Activated naive CD8-positive, alpha-beta T cell treated with anti-CD3 and anti-CD28 coated beads, Interleukin-2, amount 10 ng/mL, durations not matched to agents 7 days and 5 days (primary cell): ENCODE measurements at regions not wholly inside any gene's neighbourhood (a gene's known extent, or its start where the extent isn't known, plus 50 kb on each side); places are given as distances from the start of the nearest gene placed in this dataset.

Source experiments
- ATAC-seq: fragments of 150-1000 bp; cut with Tn5 transposase; one replicate; pipeline ENCODE4 v1.10.0; 2021; ENCODE audit warnings: low read depth, moderate library complexity
- POLR2A ChIA-PET: fragments of 350-600 bp; sonication (Branson Sonifier 250); formaldehyde crosslinking; loops from one replicate; lab custom pipeline; 2021; ENCODE audit warnings: antibody characterized with exemption; lab: Charles Lee
- DNase-seq: peaks from one replicate; pipeline ENCODE4 v3.0.0; 2021
- H3K27ac Mint-ChIP-seq: one replicate; pipeline ENCODE4 v1.8.0; 2022; ENCODE audit warnings: mild to moderate bottlenecking, mixed read lengths
- H3K27me3 Mint-ChIP-seq: one replicate; pipeline ENCODE4 v1.8.0; 2022; ENCODE audit warnings: mild to moderate bottlenecking, moderate library complexity, mixed read lengths
- H3K36me3 Mint-ChIP-seq: one replicate; pipeline ENCODE4 v1.8.0; 2021; ENCODE audit warnings: mild to moderate bottlenecking, mixed read lengths
- H3K4me1 Mint-ChIP-seq: one replicate; pipeline ENCODE4 v1.8.0; 2021; ENCODE audit warnings: mixed read lengths
- H3K4me3 Mint-ChIP-seq: one replicate; pipeline ENCODE4 v1.8.0; 2022; ENCODE audit warnings: mild to moderate bottlenecking, moderate library complexity, mixed read lengths
- H3K9me3 Mint-ChIP-seq: one replicate; pipeline ENCODE4 v1.8.0; 2021; ENCODE audit warnings: mixed read lengths

DNA sequence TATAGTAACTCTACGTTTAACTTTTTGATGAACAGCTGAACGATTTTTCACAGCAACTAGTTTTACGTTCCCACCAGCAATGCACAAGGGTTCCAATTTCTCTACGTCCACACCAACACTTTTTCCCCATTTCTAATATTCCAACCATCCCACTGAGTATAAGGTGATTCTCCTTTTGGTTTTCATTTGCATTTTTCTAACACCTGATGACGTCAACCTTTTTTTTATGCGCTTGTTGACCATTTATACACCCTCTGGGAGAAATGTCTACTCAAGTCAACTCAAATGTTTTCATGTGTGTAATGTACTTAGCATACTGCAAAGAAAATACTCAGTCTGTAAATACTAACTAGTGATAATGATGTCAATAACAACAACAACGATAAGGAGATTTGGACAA is 177.2 kb upstream of the TENM3 start:
- H3K36me3 Mint-ChIP-seq = no peaks in the 10 kb centered on the region
- POLR2A ChIA-PET = no interaction called here
- H3K4me3 Mint-ChIP-seq = no peak overlapping the region
- ATAC-seq (no peak), DNase-seq (no peak)
- no peaks in the 10 kb centered on the region for H3K4me1 Mint-ChIP-seq
- peaks cover 2% of the 10 kb centered on the region for H3K9me3 Mint-ChIP-seq
- H3K27me3 Mint-ChIP-seq = no peaks in the 10 kb centered on the region
- H3K27ac Mint-ChIP-seq = no peak overlapping the region

DNA sequence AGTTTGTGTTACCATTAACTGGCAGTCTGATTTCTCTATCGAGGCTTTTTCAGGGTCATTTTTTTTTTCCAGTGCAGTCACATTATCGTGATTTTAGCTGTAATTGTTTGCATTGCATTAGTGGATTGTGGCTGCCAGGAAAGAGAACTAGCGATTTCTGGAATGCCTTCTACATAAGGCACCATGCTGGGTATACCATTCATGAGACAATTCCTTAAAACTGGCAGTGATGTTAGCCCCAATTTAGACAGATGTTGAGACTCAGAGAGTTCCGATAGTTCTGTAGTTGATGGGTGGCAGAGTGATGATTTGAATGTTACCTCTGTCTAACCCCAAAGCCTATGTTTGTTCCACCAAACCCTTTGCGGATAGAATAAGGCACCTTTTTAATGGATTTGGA is 175.4 kb upstream of the TENM3 start:
- no peak for ATAC-seq
- no peaks in the 10 kb centered on the region for H3K27me3 Mint-ChIP-seq
- H3K27ac Mint-ChIP-seq = no peak overlapping the region
- H3K4me3 Mint-ChIP-seq = no peak overlapping the region
- POLR2A ChIA-PET = no interaction called here
- H3K36me3 Mint-ChIP-seq = no peaks in the 10 kb centered on the region
- DNase-seq = no peak
- H3K4me1 Mint-ChIP-seq = no peaks in the 10 kb centered on the region
- H3K9me3 Mint-ChIP-seq = peaks cover 4% of the 10 kb centered on the region

DNA sequence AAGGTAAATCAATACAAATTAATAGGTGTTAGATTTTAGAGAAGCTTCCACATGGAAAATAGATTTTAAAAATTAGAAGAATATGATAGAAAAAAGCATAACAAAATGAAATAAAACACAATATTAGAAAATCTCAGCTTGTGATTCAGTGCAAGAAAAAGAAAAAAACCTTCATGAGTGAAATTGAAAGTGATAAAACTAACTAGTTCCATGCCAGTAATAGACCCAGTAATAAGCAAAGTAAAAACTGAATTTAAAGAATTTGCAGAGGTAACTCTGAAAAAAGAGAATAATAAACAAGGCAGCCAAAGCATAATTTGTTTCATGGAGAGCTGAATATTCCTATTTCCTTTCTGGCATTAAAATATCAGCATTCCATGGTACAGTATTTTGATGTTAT is 174.3 kb upstream of the TENM3 start:
- no peaks in the 10 kb centered on the region for H3K27me3 Mint-ChIP-seq
- no peaks in the 10 kb centered on the region for H3K4me1 Mint-ChIP-seq
- POLR2A ChIA-PET = no interaction called here
- no peak overlapping the region for H3K27ac Mint-ChIP-seq
- H3K4me3 Mint-ChIP-seq = no peak overlapping the region
- no peak for DNase-seq
- ATAC-seq = no peak
- H3K36me3 Mint-ChIP-seq = no peaks in the 10 kb centered on the region
- H3K9me3 Mint-ChIP-seq = peaks cover 6% of the 10 kb centered on the region

DNA sequence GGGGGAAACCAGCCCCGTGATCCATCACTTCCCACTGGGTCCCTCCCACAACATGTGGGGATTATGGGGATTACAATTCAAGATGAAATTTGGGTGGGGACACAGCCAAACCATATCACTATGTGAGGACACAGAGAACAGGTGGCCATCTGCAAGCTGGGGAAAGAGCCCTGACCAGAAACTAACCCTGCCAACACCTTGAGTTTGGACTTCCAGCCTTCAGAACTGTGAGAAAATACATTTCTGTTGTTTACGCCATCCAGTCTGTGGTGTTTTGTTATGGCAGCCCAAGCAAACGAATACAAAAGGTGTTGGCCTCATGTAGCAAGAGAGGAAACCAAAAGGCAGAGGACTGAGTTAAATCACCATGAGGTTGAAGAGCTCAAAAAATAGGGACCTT is 169.9 kb upstream of the TENM3 start:
- peaks cover 5% of the 10 kb centered on the region for H3K9me3 Mint-ChIP-seq
- POLR2A ChIA-PET = no interaction called here
- no peaks in the 10 kb centered on the region for H3K27me3 Mint-ChIP-seq
- no peaks in the 10 kb centered on the region for H3K4me1 Mint-ChIP-seq
- DNase-seq (no peak), ATAC-seq (no peak)
- no peak overlapping the region for H3K27ac Mint-ChIP-seq
- no peak overlapping the region for H3K4me3 Mint-ChIP-seq
- H3K36me3 Mint-ChIP-seq = no peaks in the 10 kb centered on the region

DNA sequence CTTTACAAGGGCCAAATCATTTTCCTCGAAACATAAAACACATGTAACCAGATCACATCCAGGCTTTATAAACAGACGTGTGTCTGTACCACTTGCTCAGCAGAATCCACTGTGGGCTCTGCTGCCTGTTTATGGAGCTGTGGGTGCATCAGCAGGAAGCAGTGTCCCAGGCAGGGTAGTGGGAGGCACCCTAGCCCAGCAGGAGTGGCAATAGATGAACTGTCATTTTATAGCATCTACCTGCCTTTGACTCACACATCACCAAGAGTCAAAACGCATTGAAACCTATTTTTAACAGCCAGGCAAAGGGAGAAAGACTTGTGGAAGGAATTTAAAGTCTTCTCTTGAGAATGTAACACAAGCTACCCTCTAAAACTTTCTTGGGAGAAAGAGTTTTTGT is 169.1 kb upstream of the TENM3 start:
- ATAC-seq = no peak
- H3K9me3 Mint-ChIP-seq = peaks cover 5% of the 10 kb centered on the region
- POLR2A ChIA-PET = no interaction called here
- no peaks in the 10 kb centered on the region for H3K36me3 Mint-ChIP-seq
- H3K4me3 Mint-ChIP-seq = no peak overlapping the region
- no peak overlapping the region for H3K27ac Mint-ChIP-seq
- no peak for DNase-seq
- H3K4me1 Mint-ChIP-seq = no peaks in the 10 kb centered on the region
- no peaks in the 10 kb centered on the region for H3K27me3 Mint-ChIP-seq

DNA sequence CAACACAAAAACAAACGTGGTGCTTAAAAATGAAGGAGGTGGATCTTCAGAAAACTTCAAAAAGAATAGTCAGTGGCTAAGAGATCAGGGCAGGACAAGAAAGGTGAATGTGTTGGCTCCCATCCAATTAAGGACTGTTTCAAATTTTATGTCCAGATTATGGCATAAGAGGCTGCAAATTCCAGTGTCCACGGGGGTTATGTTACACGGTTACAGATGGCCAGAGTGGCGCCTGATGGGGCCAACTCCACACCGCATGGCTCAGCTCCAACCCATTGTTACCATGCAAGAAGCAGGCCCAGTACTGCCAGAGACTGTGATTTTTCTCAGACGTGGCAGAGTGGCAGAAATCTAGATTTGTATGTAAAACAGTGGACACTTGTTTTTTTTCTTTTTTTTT is 168.4 kb upstream of the TENM3 start:
- Mint-ChIP-seq H3K27me3 (no peaks in the 10 kb centered on the region), H3K4me1 (no peaks in the 10 kb centered on the region), H3K4me3 (no peak overlapping the region), H3K36me3 (no peaks in the 10 kb centered on the region), H3K27ac (no peak overlapping the region), H3K9me3 (peaks cover 5% of the 10 kb centered on the region)
- ATAC-seq = no peak
- POLR2A ChIA-PET = no interaction called here
- DNase-seq = no peak

DNA sequence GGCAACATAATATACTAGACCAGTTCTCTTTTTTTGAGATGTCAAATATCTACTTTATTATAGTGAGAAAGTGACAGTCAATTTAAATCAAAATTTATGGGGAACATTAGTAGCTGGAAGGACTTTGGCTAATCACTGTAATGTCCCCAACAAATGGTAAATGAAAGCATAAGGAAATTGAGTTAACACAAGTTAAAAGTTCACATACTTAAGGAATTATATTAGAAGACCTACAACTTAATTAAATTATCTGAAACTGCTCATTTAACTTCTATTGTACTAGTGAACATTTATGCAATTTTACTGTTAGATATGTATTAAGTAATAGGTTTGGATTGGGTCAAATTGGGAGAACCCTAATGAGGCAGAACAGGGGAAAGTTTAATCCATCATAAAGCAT is 160.3 kb upstream of the TENM3 start:
- no peaks in the 10 kb centered on the region for H3K4me1 Mint-ChIP-seq
- no peaks in the 10 kb centered on the region for H3K36me3 Mint-ChIP-seq
- POLR2A ChIA-PET = no interaction called here
- ATAC-seq (no peak), DNase-seq (no peak)
- H3K9me3 Mint-ChIP-seq = no peaks in the 10 kb centered on the region
- no peak overlapping the region for H3K27ac Mint-ChIP-seq
- H3K4me3 Mint-ChIP-seq = no peak overlapping the region
- no peaks in the 10 kb centered on the region for H3K27me3 Mint-ChIP-seq

DNA sequence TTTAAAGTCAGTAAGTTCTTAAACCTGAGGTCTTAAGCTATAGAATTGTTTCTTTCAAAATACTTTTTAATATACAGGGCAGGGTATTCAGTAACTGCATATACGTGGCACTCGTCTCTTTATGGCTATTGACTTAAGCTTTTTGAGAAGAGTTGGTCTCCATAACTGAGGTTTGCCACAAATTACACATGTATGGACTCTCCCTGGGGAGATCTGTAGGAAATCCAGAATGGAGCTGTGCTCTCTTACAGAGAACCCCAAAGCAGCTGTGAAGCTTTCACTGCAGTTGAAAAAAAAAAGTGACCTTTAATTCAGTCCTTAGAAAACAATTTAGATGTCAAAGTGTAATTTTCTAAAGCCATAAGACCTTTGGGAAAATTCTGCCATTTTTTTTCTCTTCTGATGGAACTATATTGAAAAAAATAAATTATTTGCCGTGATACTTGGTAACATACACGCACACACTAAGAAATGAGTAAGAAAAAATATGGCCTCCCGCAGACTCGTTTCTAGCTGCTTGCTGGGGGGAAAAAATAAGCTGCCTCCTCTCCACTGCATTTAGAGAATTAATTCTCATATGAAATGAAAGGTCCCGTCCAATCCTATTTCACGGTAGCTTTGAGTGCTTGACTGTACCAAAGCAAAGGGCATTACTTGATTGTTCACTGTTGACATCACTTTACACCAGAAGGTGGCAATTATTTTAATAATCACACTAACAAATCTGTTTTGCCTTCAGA is 159.4 kb upstream of the TENM3 start:
- Mint-ChIP-seq H3K27ac (no peak overlapping the region), H3K9me3 (no peaks in the 10 kb centered on the region), H3K27me3 (no peaks in the 10 kb centered on the region), H3K4me3 (no peak overlapping the region), H3K4me1 (no peaks in the 10 kb centered on the region), H3K36me3 (no peaks in the 10 kb centered on the region)
- DNase-seq (no peak), ATAC-seq (no peak)
- POLR2A ChIA-PET = no interaction called here

DNA sequence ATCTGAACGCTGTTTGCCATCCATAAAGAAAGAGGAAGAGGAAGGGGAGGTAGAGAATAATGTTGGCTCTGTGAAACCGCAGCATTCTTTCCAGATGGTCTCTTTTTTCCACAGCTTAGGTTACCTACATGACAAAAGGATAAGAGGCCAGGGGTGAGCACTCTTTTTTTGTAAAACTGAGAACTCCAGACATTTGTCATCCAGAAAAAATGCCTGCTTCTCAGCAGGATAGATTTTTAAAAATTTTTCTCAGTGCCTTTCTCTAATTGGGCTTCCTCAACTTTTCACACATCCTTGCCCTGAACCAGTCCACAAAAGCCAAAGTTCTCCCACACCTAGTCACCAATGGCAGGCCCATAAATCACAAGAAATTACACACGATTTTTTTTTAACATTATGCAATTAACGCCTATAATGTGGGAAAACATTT is 158.1 kb upstream of the TENM3 start:
- ATAC-seq (no peak), DNase-seq (no peak)
- Mint-ChIP-seq H3K4me1 (no peaks in the 10 kb centered on the region), H3K9me3 (no peaks in the 10 kb centered on the region), H3K27me3 (no peaks in the 10 kb centered on the region), H3K4me3 (no peak overlapping the region), H3K27ac (no peak overlapping the region), H3K36me3 (no peaks in the 10 kb centered on the region)
- POLR2A ChIA-PET = no interaction called here

DNA sequence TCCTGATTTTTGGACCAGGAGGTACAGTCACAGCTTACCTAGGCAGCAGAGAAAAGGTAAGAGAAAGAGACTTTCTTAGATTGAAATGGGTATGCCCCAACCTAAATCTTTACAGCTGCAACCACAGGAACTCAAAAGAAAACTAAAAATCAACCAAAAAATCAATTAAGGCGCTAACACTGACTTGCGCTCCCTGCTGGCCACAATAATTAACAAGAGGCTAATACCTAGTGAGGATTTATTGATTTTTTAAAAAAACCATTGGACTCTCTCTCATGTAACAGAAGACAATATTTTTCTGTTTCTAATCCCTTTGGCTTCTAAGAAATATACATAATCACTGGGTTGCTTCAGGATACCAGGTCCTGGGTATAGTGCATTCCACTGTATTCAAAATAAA is 153.9 kb upstream of the TENM3 start:
- Mint-ChIP-seq H3K27me3 (no peaks in the 10 kb centered on the region), H3K36me3 (no peaks in the 10 kb centered on the region)

DNA sequence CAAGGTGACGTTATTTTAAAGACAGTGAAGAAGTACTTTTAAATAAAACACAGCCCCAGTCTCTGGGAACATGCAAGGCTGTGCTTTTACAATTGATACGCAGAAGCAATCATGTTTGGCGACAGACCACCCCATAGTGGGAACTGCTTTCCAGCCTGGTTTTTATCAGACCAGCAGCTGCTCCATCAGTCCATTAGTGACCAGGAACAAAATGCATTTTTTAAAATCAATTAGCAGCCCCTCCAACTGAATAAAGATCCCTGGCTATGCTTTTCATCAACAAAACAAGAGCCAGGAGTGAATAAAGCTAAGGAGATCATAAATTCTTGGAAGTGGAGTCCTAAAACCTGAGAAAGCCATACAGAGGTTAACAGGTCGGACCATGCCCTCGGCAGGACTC is 153.0 kb upstream of the TENM3 start:
- no peaks in the 10 kb centered on the region for H3K9me3 Mint-ChIP-seq
- DNase-seq (no peak), ATAC-seq (no peak)
- no peaks in the 10 kb centered on the region for H3K4me1 Mint-ChIP-seq
- POLR2A ChIA-PET = no interaction called here
- no peaks in the 10 kb centered on the region for H3K27me3 Mint-ChIP-seq
- no peaks in the 10 kb centered on the region for H3K36me3 Mint-ChIP-seq
- no peak overlapping the region for H3K27ac Mint-ChIP-seq
- no peak overlapping the region for H3K4me3 Mint-ChIP-seq

More for the DNA sequence above, 153.9 kb upstream of the TENM3 start:
- DNase-seq = no peak
- Mint-ChIP-seq H3K27ac (no peak overlapping the region), H3K4me1 (no peaks in the 10 kb centered on the region), H3K9me3 (no peaks in the 10 kb centered on the region), H3K4me3 (no peak overlapping the region)
- POLR2A ChIA-PET = no interaction called here
- ATAC-seq = no peak

DNA sequence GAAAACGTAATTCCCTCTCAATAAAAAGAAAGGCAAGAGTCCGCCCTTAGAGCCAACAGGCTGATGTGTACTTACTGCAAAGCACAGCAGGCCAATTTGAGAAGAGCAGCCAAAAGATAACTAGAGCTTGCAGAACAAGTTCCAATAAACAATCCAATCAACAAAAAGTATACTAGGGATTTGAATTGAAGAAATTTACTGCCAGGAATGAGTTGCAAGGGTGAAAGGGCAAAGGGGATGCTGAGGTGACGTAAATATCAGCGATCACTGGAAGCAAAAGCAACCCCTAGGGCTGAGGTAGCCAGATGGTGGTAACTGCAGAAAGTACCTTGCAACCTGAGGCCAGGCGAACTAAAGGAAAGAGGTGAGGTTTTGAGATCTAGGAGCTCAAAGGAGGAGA is 152.1 kb upstream of the TENM3 start:
- POLR2A ChIA-PET = no interaction called here
- no peak for DNase-seq
- no peak overlapping the region for H3K4me3 Mint-ChIP-seq
- H3K27me3 Mint-ChIP-seq = no peaks in the 10 kb centered on the region
- no peaks in the 10 kb centered on the region for H3K9me3 Mint-ChIP-seq
- ATAC-seq = no peak
- H3K36me3 Mint-ChIP-seq = no peaks in the 10 kb centered on the region
- no peaks in the 10 kb centered on the region for H3K4me1 Mint-ChIP-seq
- no peak overlapping the region for H3K27ac Mint-ChIP-seq

DNA sequence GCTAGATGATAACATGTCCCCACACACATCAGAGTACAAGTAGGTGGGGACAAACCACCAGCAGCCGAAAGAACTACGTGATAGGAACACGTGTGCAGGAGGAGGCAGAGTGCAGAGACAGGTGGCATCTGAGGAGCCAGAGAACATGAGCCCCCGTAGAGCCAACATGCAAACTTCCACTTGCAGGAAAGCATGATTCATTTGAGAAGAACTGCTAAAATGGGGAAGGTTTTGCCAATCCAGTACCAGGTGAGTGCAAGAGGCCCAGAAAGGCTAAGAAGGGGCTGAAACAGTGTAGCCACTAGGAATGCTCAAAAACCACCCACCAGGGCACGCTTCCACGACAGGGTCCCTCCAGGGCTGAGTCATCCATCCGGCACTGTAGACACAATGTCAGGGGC is 149.8 kb upstream of the TENM3 start:
- POLR2A ChIA-PET = no interaction called here
- no peaks in the 10 kb centered on the region for H3K36me3 Mint-ChIP-seq

DNA sequence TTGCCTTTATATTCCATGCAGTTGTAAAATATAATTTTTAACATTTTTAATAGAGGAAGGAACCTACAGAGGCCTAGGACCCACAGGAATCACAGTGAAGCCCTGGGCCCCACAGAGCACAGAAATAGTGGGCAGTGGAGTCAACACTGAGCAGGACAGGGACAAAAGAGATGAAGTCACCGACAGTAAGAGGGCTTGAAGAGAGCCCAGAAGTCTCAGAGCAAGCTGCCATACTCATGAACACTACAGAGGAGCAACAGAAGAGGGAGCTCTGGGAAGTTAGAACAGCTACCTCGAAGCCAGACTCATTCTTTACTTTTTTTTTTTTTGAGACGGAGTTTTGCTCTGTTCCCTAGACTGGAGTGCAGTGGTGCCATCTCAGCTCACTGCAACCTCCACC is 149.3 kb upstream of the TENM3 start:
- Mint-ChIP-seq H3K27ac (no peak overlapping the region), H3K9me3 (peaks cover 4% of the 10 kb centered on the region), H3K4me3 (no peak overlapping the region), H3K27me3 (no peaks in the 10 kb centered on the region), H3K36me3 (no peaks in the 10 kb centered on the region), H3K4me1 (no peaks in the 10 kb centered on the region)
- POLR2A ChIA-PET = no interaction called here
- DNase-seq (no peak), ATAC-seq (no peak)

More for the DNA sequence above, 149.8 kb upstream of the TENM3 start:
- Mint-ChIP-seq H3K4me1 (no peaks in the 10 kb centered on the region), H3K4me3 (no peak overlapping the region), H3K27ac (no peak overlapping the region), H3K9me3 (peaks cover 3% of the 10 kb centered on the region), H3K27me3 (no peaks in the 10 kb centered on the region)
- ATAC-seq (no peak), DNase-seq (no peak)

DNA sequence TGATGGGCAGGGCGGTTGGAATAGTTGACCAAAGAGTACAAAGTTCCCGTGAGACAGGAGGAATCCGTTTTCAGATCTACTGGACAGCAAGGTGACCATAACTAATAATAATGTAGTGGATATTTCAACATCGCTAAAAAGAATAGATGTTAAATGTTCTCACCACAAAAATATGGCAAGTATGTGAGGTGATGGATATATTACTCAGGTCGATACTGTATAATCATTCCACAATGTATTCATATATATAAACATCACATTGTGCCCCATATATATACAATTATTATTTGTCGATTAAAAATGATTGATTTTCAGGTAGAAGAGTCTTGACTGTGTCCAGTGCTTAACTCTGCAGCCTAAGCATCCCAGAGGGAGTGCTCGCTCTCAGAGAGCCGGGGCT is 141.6 kb upstream of the TENM3 start:
- no peak for ATAC-seq
- Mint-ChIP-seq H3K36me3 (no peaks in the 10 kb centered on the region), H3K4me3 (no peak overlapping the region), H3K4me1 (no peaks in the 10 kb centered on the region), H3K27ac (no peak overlapping the region), H3K9me3 (peaks cover 4% of the 10 kb centered on the region), H3K27me3 (no peaks in the 10 kb centered on the region)
- POLR2A ChIA-PET = no interaction called here
- DNase-seq = no peak
